ENCODE measurements at regions not wholly inside any gene's neighbourhood (a gene's known extent, or its start where the extent isn't known, plus 50 kb on each side); places are given as distances from the start of the nearest gene placed in this dataset.

DNA sequence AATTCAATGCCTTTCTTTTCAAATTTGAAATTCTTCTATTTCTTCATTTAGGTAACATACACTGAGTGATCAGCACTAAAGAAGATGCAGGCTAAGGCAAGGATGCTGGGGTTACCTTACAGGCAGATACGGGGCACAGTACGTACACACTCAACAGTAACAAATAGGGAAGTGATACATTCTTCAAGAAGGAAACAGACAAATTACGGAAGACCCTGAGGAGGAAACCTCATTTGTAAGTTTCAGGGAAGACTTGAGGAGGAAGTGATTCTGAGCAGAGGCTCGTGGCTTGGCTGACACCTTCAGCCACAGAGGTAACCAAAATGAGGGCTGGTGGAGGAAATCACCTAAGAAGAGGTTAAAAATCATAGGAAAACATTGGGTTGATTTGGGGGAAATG, 1108.3 kb upstream of the KLHL29 start:
- no peak for DNase-seq (ENCODE audit: low read depth)
- TF ChIP-seq, protein P1, sequence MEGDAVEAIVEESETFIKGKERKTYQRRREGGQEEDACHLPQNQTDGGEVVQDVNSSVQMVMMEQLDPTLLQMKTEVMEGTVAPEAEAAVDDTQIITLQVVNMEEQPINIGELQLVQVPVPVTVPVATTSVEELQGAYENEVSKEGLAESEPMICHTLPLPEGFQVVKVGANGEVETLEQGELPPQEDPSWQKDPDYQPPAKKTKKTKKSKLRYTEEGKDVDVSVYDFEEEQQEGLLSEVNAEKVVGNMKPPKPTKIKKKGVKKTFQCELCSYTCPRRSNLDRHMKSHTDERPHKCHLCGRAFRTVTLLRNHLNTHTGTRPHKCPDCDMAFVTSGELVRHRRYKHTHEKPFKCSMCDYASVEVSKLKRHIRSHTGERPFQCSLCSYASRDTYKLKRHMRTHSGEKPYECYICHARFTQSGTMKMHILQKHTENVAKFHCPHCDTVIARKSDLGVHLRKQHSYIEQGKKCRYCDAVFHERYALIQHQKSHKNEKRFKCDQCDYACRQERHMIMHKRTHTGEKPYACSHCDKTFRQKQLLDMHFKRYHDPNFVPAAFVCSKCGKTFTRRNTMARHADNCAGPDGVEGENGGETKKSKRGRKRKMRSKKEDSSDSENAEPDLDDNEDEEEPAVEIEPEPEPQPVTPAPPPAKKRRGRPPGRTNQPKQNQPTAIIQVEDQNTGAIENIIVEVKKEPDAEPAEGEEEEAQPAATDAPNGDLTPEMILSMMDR (IDR thresholded peaks at IDR 0.05; ENCODE audit: insufficient read depth, low read depth, low read length, missing control alignments), result no peak
- no peak overlapping the region for H3K4me3 ChIP-seq (ENCODE audit: low read length)

DNA sequence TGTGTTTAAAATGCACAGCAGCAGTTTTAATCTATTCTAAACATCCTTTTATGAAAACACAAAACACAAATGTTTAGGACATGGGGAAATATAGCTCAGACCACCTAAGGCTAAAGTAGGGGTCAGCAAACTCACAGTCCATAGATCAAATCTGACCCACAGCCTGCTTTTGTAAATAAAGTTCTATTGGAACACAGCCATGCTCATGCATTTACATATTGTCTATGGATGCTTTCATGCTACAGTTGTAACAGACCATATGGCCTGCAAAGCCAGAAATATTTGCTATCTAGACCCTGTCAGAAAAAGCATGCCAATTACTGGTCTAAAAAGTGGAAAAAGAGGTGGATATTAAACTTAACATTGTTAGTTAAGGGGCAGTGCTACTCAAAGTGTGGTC, 1105.4 kb upstream of the KLHL29 start:
- TF ChIP-seq, protein P1 (IDR thresholded peaks at IDR 0.05; ENCODE audit: insufficient read depth, low read depth, low read length, missing control alignments), result no peak
- DNase-seq (ENCODE audit: low read depth), result no peak
- H3K4me3 ChIP-seq (ENCODE audit: low read length), result no peak overlapping the region

DNA sequence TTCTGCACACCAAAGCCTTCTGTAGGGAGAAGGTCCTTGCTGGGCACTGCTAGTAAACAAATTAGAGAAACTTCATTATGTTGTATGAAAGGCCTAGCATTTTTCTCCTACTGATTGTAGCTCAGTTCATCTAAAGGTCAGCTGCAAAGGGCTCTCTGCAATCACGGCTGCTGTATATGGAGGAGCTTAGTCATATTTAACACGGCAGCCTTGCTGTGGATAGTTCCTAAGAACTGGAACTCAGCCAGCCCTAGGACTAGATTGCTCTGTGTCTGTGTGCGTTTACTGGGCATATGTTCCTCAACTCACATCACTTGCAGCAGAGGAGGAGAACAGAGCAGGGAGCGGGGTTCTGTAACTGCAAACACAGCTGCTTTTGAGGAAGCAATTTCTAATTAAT, 1103.9 kb upstream of the KLHL29 start:
- DNase-seq (ENCODE audit: low read depth), result peak; percentile 7
- TF ChIP-seq, protein P1 (IDR thresholded peaks at IDR 0.05; ENCODE audit: insufficient read depth, low read depth, low read length, missing control alignments), result no peak
- no peak overlapping the region for H3K4me3 ChIP-seq (ENCODE audit: low read length)

DNA sequence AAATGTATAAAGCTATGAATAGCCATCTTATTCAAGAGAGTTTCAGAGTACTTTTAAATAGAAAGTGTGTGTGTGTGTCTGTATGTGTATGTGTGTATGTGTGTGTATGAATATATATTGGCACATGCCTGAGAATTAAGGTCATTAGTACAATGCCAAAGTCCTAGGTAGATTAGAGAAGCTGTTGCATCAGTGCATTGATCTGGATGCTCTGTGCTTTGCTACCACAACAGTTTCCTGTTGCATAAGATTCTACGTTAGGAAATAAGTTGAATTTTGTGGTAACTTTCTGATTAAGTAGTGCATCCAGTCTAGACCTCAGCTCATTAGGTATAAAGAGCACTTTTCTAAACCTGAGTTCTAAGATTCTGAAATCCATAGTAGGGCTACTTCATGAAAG, 1102.8 kb upstream of the KLHL29 start:
- H3K4me3 ChIP-seq (ENCODE audit: low read length), result no peak overlapping the region
- no peak for DNase-seq (ENCODE audit: low read depth)
- TF ChIP-seq, protein P1 (IDR thresholded peaks at IDR 0.05; ENCODE audit: insufficient read depth, low read depth, low read length, missing control alignments), result no peak

DNA sequence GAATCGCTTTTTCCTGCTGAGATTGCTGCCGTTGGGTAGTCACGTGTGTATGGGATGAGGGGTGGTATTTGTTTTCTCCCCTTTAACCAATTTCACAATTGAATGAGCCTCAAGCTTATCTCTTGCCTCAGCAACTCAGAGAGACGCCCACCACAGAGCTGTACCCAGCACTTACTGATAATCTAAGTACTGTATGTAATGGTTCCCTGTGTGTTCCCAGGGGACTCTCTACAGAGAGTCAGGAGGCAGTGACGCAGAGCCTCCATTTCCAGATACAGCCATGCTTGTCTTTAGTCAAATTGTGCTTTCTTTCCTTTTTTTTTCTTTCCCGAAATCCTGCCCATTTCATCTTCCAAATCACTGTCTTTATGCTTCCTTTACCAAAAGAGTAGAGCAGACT, 1102.1 kb upstream of the KLHL29 start:
- TF ChIP-seq, protein P1 (IDR thresholded peaks at IDR 0.05; ENCODE audit: insufficient read depth, low read depth, low read length, missing control alignments), result no peak
- no peak for DNase-seq (ENCODE audit: low read depth)
- H3K4me3 ChIP-seq (ENCODE audit: low read length), result no peak overlapping the region

DNA sequence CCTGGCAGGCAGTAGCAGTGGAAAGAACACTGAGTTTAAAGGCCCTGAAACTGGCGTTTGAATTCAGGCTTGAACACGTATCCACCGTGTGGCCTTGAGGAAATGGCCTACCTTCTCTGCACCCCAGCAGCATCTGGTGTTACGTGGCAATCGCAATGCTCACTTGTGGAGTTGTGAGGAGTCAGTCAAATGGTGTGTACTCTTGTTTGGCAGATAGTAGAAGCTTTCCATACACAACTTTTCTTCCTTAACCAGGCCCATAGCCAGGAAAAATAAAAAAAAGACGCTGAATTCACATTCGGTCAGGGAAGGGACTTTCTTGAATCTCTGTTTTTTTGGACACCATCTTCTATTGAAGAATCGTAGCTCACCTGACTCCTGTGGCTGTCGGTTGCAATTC, 1101.5 kb upstream of the KLHL29 start:
- H3K4me3 ChIP-seq (ENCODE audit: low read length), result no peak overlapping the region
- no peak for DNase-seq (ENCODE audit: low read depth)
- TF ChIP-seq, protein P1 (IDR thresholded peaks at IDR 0.05; ENCODE audit: insufficient read depth, low read depth, low read length, missing control alignments), result no peak

DNA sequence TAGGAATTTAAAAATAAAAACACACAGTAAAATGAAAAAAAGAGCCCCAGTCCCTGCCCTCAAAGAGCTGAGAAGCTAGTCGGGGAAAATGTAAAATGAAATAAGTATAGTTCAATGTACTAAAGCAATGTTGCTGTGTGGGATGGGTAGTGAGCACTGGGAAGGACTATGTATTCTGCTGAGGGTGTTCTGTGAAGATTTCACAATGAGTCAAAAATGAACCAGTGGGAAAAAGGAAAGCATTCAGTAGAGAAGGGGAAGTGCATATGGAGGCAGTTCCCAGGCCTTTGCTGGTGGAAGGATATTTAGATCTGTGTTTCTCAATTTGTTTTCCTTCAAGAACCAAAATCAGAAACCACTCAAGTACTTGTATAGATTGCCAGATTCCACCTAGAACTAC, 1094.7 kb upstream of the KLHL29 start:
- no peak overlapping the region for H3K4me3 ChIP-seq (ENCODE audit: low read length)
- no peak for DNase-seq (ENCODE audit: low read depth)
- TF ChIP-seq, protein P1 (IDR thresholded peaks at IDR 0.05; ENCODE audit: insufficient read depth, low read depth, low read length, missing control alignments), result no peak

Data from epithelial cell of esophagus (primary cell).